GM23338 (cell line): ENCODE measurements at regions not wholly inside any gene's neighbourhood (a gene's known extent, or its start where the extent isn't known, plus 50 kb on each side); places are given as distances from the start of the nearest gene placed in this dataset.

ENCODE experiments used
- ATAC-seq: fragments of 200-7000 bp; cut with Tn5 transposase; 3 replicates; pipeline ENCODE4 v1.9.1; 2020
- DNase-seq: peaks from one replicate; pipeline ENCODE4 v3.0.0-alpha.2; 2015; ENCODE audit warnings: low spot score
- H2AFZ ChIP-seq: fragments of 200-600 bp; sonication (generic); 2 replicates; pipeline ENCODE4 v1.8.0; 2016; ENCODE audit warnings: antibody characterized with exemption, mild to moderate bottlenecking, moderate library complexity
- H3F3A ChIP-seq: fragments of 200-600 bp; sonication (generic); replicated peaks from 2 replicates; pipeline ENCODE4 v1.8.0; 2017; ENCODE audit warnings: antibody characterized with exemption, mixed run types, low read depth
- H3K27ac ChIP-seq: fragments of 200-600 bp; sonication (generic); 2 replicates; pipeline ENCODE4 v1.6.1; 2016; ENCODE audit warnings: low read depth
- H3K27me3 ChIP-seq: fragments of 200-600 bp; sonication (generic); 2 replicates; pipeline ENCODE4 v1.8.0; 2016; ENCODE audit warnings: mild to moderate bottlenecking, mixed run types, moderate library complexity; ENCODE audit not compliant: insufficient read depth
- H3K36me3 ChIP-seq: fragments of 200-600 bp; sonication (generic); 2 replicates; pipeline ENCODE4 v1.8.0; 2016; ENCODE audit warnings: mild to moderate bottlenecking; ENCODE audit not compliant: insufficient read depth
- H3K4me1 ChIP-seq: fragments of 200-600 bp; sonication (generic); 2 replicates; pipeline ENCODE4 v1.8.0; 2016; ENCODE audit warnings: mild to moderate bottlenecking, moderate library complexity; ENCODE audit not compliant: insufficient read depth
- H3K4me2 ChIP-seq: fragments of 200-600 bp; sonication (generic); 2 replicates; pipeline ENCODE4 v1.7.1; 2017; ENCODE audit warnings: mixed run types
- H3K4me3 ChIP-seq: fragments of 200-600 bp; sonication (generic); 2 replicates; pipeline ENCODE4 v1.6.1; 2016; ENCODE audit warnings: mixed run types
- H3K79me2 ChIP-seq: fragments of 200-600 bp; sonication (generic); replicated peaks from 2 replicates; pipeline ENCODE4 v1.8.0; 2017; ENCODE audit warnings: mild to moderate bottlenecking; ENCODE audit not compliant: insufficient read depth
- H3K9me2 ChIP-seq: fragments of 200-600 bp; sonication (generic); 2 replicates; pipeline ENCODE4 v1.8.0; 2017; ENCODE audit not compliant: insufficient read depth
- H4K20me1 ChIP-seq: fragments of 200-600 bp; sonication (generic); replicated peaks from 2 replicates; pipeline ENCODE4 v1.8.0; 2017; ENCODE audit warnings: mild to moderate bottlenecking; ENCODE audit not compliant: insufficient read depth
- H3K27ac Mint-ChIP-seq: 2 replicates; pipeline ENCODE4 v1.8.0; 2020; ENCODE audit warnings: inconsistent platforms, mild to moderate bottlenecking, moderate library complexity, mixed read lengths
- H3K27me3 Mint-ChIP-seq: 3 replicates; pipeline ENCODE4 v1.8.0; 2022; ENCODE audit warnings: low read depth, mild to moderate bottlenecking, moderate library complexity, mixed read lengths, inconsistent platforms; ENCODE audit not compliant: insufficient read depth, poor library complexity
- H3K36me3 Mint-ChIP-seq: 3 replicates; pipeline ENCODE4 v1.8.0; 2021; ENCODE audit warnings: low read depth, mild to moderate bottlenecking, inconsistent platforms, moderate library complexity, mixed read lengths
- H3K4me1 Mint-ChIP-seq: 3 replicates; pipeline ENCODE4 v1.8.0; 2020; ENCODE audit warnings: mild to moderate bottlenecking, inconsistent platforms, mixed read lengths
- H3K4me3 Mint-ChIP-seq: 3 replicates; pipeline ENCODE4 v1.8.0; 2021; ENCODE audit warnings: moderate library complexity, mild to moderate bottlenecking, inconsistent platforms, mixed read lengths
- H3K9me3 Mint-ChIP-seq: 3 replicates; pipeline ENCODE4 v1.8.0; 2020; ENCODE audit warnings: moderate library complexity, mild to moderate bottlenecking, inconsistent platforms, mixed read lengths
- CREB1 ChIP-seq: fragments of 250-450 bp; sonication (Bioruptor Pico); IDR thresholded peaks from 2 replicates; pipeline ENCODE4 v1.5.0; 2020; ENCODE audit warnings: low read depth, mild to moderate bottlenecking, moderate library complexity
- EZH2 ChIP-seq: fragments of 200-600 bp; sonication (generic); IDR thresholded peaks from one replicate; pipeline ENCODE4 v1.8.0; 2017; ENCODE audit warnings: antibody characterized with exemption, mild to moderate bottlenecking, low read depth; ENCODE audit not compliant: unreplicated experiment
- EZH2phosphoT487 ChIP-seq: fragments of 200-600 bp; sonication (generic); IDR thresholded peaks from one replicate; pipeline ENCODE4 v1.8.1; 2018; ENCODE audit warnings: antibody characterized with exemption; ENCODE audit not compliant: unreplicated experiment
- JUNB ChIP-seq: IDR thresholded peaks from one replicate; pipeline ENCODE4 v1.6.1; 2016; ENCODE audit warnings: antibody characterized with exemption; ENCODE audit not compliant: unreplicated experiment
- NANOG ChIP-seq: IDR thresholded peaks from 2 replicates; pipeline ENCODE4 v1.6.1; 2016; ENCODE audit warnings: antibody characterized with exemption, borderline replicate concordance
- POLR2AphosphoS5 ChIP-seq: IDR thresholded peaks from 2 replicates; pipeline ENCODE4 v1.6.1; 2016; ENCODE audit warnings: antibody characterized with exemption, low read depth
- STAT1 ChIP-seq: IDR thresholded peaks from one replicate; pipeline ENCODE4 v1.6.1; 2016; ENCODE audit warnings: antibody characterized with exemption; ENCODE audit not compliant: unreplicated experiment
- ZNF114 ChIP-seq: fragments of 250-450 bp; sonication (Bioruptor Pico); IDR thresholded peaks from 2 replicates; pipeline ENCODE4 v1.5.0; 2020; ENCODE audit warnings: mild to moderate bottlenecking, moderate library complexity
- TF ChIP-seq, protein P1 (sequence below): IDR thresholded peaks from 2 replicates; pipeline ENCODE4 v1.6.1; 2016; ENCODE audit warnings: antibody characterized with exemption
- TF ChIP-seq, protein P2 (sequence below), 2 experiments: fragments of 200-600 bp in 1 of 2; sonication (generic) in 1 of 2; conservative IDR thresholded peaks; 2 replicates each; pipeline versions ENCODE4 v1.5.1 to v1.6.1; 2016 to 2017; ENCODE audit warnings: antibody characterized with exemption in 2 of 2, low read depth in 2 of 2, mild to moderate bottlenecking in 2 of 2, moderate library complexity in 1 of 2
- TF ChIP-seq, protein P3 (sequence below): IDR thresholded peaks from one replicate; pipeline ENCODE4 v1.6.1; 2018; ENCODE audit warnings: antibody characterized with exemption; ENCODE audit not compliant: unreplicated experiment
- TF ChIP-seq, protein P4 (sequence below): fragments of 250-450 bp; sonication (Bioruptor Pico); IDR thresholded peaks from 2 replicates; pipeline ENCODE4 v1.5.0; 2020; ENCODE audit warnings: mild to moderate bottlenecking, moderate library complexity

DNA sequence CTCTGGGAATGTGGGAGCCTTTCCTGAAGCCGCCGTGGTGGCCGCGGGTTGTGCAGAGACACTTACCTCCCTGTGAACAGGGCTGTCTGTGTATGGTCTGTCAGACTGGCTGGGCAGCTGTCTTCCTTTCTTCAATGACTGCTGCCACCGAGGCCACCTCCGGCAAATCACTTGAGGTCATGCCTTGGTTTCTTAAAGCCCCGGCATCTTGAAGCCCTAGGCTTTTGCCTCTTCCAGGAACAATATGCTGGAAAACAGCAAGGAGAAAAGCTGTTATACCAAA is 79.5 kb upstream of the ZSWIM6 start (continued):
- TF ChIP-seq EZH2 = no peak
- TF ChIP-seq, protein P1, sequence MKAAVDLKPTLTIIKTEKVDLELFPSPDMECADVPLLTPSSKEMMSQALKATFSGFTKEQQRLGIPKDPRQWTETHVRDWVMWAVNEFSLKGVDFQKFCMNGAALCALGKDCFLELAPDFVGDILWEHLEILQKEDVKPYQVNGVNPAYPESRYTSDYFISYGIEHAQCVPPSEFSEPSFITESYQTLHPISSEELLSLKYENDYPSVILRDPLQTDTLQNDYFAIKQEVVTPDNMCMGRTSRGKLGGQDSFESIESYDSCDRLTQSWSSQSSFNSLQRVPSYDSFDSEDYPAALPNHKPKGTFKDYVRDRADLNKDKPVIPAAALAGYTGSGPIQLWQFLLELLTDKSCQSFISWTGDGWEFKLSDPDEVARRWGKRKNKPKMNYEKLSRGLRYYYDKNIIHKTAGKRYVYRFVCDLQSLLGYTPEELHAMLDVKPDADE = no peak
- no peak for TF ChIP-seq NANOG

DNA sequence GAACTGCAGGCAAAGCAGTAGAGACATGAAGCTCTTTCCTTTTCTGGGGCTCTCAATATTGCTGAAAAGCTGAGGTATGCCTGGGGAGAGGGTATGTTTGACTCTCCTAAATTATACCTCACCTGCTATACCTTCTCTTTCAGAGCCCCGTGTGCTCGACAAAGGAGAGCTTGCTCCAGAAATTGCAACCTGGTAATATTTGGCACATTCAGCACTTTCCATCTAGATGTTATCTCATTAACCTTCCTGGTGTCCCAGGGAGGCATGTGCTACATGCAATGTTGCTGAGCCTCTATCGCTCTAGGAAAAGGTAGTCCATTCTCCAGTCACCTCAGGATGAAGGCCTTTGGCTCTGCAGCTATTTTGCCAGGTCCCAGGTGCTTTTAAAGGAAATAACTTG is 78.5 kb upstream of the ZSWIM6 start:
- DNase-seq (no peak), ATAC-seq (no peak)
- H3K4me1 Mint-ChIP-seq = no peaks in the 10 kb centered on the region
- H3F3A ChIP-seq = no peaks in the 10 kb centered on the region
- H3K9me3 Mint-ChIP-seq = no peaks in the 10 kb centered on the region; the same call in 2 of the 3 replicates
- no peak overlapping the region for H3K27ac ChIP-seq
- no peak overlapping the region for H2AFZ ChIP-seq
- no peaks in the 10 kb centered on the region for H3K27me3 ChIP-seq
- no peaks in the 10 kb centered on the region for H3K79me2 ChIP-seq
- no peaks in the 10 kb centered on the region for H3K36me3 ChIP-seq
- no peaks in the 10 kb centered on the region for H3K9me2 ChIP-seq
- H4K20me1 ChIP-seq = no peaks in the 10 kb centered on the region
- H3K4me2 ChIP-seq = no peak overlapping the region
- H3K4me3 Mint-ChIP-seq = no peak overlapping the region
- no peak overlapping the region for H3K27ac Mint-ChIP-seq
- H3K4me3 ChIP-seq = no peak overlapping the region
- H3K4me1 ChIP-seq = no peaks in the 10 kb centered on the region
- H3K27me3 Mint-ChIP-seq = peaks cover 2% of the 10 kb centered on the region
- no peaks in the 10 kb centered on the region; the same call in 2 of the 3 replicates for H3K36me3 Mint-ChIP-seq
- TF ChIP-seq, protein P2, sequence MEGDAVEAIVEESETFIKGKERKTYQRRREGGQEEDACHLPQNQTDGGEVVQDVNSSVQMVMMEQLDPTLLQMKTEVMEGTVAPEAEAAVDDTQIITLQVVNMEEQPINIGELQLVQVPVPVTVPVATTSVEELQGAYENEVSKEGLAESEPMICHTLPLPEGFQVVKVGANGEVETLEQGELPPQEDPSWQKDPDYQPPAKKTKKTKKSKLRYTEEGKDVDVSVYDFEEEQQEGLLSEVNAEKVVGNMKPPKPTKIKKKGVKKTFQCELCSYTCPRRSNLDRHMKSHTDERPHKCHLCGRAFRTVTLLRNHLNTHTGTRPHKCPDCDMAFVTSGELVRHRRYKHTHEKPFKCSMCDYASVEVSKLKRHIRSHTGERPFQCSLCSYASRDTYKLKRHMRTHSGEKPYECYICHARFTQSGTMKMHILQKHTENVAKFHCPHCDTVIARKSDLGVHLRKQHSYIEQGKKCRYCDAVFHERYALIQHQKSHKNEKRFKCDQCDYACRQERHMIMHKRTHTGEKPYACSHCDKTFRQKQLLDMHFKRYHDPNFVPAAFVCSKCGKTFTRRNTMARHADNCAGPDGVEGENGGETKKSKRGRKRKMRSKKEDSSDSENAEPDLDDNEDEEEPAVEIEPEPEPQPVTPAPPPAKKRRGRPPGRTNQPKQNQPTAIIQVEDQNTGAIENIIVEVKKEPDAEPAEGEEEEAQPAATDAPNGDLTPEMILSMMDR (conservative IDR thresholded peaks at IDR 0.05; ENCODE audit: low read depth in 2 of 2) = no peak
- TF ChIP-seq JUNB (no peak), EZH2phosphoT487 (no peak), POLR2AphosphoS5 (no peak), EZH2 (no peak), ZNF114 (CRISPR knock-in tag) (no peak), STAT1 (no peak), NANOG (no peak), CREB1 (CRISPR knock-in tag) (no peak)
- TF ChIP-seq, protein P3, sequence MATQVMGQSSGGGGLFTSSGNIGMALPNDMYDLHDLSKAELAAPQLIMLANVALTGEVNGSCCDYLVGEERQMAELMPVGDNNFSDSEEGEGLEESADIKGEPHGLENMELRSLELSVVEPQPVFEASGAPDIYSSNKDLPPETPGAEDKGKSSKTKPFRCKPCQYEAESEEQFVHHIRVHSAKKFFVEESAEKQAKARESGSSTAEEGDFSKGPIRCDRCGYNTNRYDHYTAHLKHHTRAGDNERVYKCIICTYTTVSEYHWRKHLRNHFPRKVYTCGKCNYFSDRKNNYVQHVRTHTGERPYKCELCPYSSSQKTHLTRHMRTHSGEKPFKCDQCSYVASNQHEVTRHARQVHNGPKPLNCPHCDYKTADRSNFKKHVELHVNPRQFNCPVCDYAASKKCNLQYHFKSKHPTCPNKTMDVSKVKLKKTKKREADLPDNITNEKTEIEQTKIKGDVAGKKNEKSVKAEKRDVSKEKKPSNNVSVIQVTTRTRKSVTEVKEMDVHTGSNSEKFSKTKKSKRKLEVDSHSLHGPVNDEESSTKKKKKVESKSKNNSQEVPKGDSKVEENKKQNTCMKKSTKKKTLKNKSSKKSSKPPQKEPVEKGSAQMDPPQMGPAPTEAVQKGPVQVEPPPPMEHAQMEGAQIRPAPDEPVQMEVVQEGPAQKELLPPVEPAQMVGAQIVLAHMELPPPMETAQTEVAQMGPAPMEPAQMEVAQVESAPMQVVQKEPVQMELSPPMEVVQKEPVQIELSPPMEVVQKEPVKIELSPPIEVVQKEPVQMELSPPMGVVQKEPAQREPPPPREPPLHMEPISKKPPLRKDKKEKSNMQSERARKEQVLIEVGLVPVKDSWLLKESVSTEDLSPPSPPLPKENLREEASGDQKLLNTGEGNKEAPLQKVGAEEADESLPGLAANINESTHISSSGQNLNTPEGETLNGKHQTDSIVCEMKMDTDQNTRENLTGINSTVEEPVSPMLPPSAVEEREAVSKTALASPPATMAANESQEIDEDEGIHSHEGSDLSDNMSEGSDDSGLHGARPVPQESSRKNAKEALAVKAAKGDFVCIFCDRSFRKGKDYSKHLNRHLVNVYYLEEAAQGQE = no peak
- TF ChIP-seq, protein P4, sequence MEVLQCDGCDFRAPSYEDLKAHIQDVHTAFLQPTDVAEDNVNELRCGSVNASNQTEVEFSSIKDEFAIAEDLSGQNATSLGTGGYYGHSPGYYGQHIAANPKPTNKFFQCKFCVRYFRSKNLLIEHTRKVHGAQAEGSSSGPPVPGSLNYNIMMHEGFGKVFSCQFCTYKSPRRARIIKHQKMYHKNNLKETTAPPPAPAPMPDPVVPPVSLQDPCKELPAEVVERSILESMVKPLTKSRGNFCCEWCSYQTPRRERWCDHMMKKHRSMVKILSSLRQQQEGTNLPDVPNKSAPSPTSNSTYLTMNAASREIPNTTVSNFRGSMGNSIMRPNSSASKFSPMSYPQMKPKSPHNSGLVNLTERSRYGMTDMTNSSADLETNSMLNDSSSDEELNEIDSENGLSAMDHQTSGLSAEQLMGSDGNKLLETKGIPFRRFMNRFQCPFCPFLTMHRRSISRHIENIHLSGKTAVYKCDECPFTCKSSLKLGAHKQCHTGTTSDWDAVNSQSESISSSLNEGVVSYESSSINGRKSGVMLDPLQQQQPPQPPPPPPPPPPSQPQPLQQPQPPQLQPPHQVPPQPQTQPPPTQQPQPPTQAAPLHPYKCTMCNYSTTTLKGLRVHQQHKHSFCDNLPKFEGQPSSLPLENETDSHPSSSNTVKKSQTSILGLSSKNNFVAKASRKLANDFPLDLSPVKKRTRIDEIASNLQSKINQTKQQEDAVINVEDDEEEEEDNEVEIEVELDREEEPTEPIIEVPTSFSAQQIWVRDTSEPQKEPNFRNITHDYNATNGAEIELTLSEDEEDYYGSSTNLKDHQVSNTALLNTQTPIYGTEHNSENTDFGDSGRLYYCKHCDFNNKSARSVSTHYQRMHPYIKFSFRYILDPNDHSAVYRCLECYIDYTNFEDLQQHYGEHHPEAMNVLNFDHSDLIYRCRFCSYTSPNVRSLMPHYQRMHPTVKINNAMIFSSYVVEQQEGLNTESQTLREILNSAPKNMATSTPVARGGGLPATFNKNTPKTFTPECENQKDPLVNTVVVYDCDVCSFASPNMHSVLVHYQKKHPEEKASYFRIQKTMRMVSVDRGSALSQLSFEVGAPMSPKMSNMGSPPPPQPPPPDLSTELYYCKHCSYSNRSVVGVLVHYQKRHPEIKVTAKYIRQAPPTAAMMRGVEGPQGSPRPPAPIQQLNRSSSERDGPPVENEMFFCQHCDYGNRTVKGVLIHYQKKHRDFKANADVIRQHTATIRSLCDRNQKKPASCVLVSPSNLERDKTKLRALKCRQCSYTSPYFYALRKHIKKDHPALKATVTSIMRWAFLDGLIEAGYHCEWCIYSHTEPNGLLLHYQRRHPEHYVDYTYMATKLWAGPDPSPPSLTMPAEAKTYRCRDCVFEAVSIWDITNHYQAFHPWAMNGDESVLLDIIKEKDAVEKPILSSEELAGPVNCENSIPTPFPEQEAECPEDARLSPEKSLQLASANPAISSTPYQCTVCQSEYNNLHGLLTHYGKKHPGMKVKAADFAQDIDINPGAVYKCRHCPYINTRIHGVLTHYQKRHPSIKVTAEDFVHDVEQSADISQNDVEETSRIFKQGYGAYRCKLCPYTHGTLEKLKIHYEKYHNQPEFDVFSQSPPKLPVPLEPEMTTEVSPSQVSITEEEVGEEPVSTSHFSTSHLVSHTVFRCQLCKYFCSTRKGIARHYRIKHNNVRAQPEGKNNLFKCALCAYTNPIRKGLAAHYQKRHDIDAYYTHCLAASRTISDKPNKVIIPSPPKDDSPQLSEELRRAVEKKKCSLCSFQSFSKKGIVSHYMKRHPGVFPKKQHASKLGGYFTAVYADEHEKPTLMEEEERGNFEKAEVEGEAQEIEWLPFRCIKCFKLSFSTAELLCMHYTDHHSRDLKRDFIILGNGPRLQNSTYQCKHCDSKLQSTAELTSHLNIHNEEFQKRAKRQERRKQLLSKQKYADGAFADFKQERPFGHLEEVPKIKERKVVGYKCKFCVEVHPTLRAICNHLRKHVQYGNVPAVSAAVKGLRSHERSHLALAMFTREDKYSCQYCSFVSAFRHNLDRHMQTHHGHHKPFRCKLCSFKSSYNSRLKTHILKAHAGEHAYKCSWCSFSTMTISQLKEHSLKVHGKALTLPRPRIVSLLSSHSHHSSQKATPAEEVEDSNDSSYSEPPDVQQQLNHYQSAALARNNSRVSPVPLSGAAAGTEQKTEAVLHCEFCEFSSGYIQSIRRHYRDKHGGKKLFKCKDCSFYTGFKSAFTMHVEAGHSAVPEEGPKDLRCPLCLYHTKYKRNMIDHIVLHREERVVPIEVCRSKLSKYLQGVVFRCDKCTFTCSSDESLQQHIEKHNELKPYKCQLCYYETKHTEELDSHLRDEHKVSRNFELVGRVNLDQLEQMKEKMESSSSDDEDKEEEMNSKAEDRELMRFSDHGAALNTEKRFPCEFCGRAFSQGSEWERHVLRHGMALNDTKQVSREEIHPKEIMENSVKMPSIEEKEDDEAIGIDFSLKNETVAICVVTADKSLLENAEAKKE = no peak
- TF ChIP-seq, protein P1 = no peak
